ENCODE measurements at regions not wholly inside any gene's neighbourhood (a gene's known extent, or its start where the extent isn't known, plus 50 kb on each side); places are given as distances from the start of the nearest gene placed in this dataset.

- Histone ChIP-seq H3K27ac (ENCODE audit: low read depth, low read length) (no peak overlapping the region), H3K27me3 (ENCODE audit: control insufficient read depth, insufficient read depth, low read length) (no peaks in the 10 kb centered on the region), H3K4me3 (ENCODE audit: low read depth, low read length) (no peak overlapping the region), H3K9me3 (ENCODE audit: control insufficient read depth, insufficient read depth, low read length) (peaks cover 12% of the 10 kb centered on the region)
- POLR2A ChIA-PET, result no interaction called here
- no peak for DNase-seq (ENCODE audit: low read depth, low spot score)
- TF ChIP-seq CTCF (IDR thresholded peaks at IDR 0.05; ENCODE audit: low read depth, low read length), result no peak
- CTCF ChIA-PET, result interaction anchor here (0.6 kb wide), 1 partner anchor 26 kb away, joined by 3 read pairs; no protein-coding TSS in a partner anchor
These were observed 509.0 kb downstream of the GATA3 start for GRCh38 chr10:8563478-8563877.

DNA sequence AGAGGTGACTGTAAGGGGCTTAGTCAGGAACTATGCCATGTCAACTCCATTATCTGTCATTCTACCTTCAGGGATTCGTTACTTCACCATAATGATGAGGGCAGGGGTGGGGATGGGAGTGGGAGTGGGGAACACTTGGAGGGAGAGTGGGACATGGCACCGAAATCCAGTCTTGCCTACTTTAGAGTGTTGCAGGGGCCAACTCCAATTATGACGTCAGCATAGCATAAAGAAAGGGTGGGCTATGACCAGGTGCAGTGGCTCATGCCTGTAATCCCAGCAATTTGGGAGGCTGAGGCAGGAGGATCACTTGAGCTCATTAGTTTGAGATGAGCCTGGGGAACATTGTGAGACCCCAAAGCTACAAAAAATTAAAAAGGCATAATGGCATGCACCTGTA is 512.2 kb downstream of the GATA3 start:
- CTCF ChIA-PET, result no interaction called here
- POLR2A ChIA-PET, result no interaction called here
- no peak for DNase-seq (ENCODE audit: low read depth, low spot score)
- TF ChIP-seq CTCF (IDR thresholded peaks at IDR 0.05; ENCODE audit: low read depth, low read length), result no peak
- no peak overlapping the region for H3K27ac ChIP-seq (ENCODE audit: low read depth, low read length)
- peaks cover 11% of the 10 kb centered on the region for H3K9me3 ChIP-seq (ENCODE audit: control insufficient read depth, insufficient read depth, low read length)
- H3K27me3 ChIP-seq (ENCODE audit: control insufficient read depth, insufficient read depth, low read length), result no peaks in the 10 kb centered on the region
- H3K4me3 ChIP-seq (ENCODE audit: low read depth, low read length), result no peak overlapping the region

DNA sequence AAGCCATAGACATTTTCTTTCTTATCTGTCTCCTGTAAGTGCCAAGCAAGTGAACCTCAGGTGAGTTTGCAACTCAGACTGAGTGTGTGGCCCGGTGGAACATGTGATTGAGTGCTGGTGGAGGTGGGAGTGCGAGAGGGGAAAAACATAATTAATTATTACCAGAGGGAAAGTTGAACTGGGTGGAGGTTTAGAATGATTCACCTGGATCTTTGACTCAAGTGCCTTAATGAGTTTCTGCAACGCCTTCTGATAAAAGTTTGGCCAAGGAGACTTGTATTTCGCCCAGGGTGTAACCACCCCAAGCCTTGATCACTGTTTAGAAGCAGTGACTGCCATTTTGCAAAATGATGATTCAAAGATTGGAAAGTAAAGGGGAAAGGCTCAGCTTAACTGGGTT is 513.9 kb downstream of the GATA3 start:
- ChIA-PET CTCF (no interaction called here), POLR2A (no interaction called here)
- Histone ChIP-seq H3K9me3 (ENCODE audit: control insufficient read depth, insufficient read depth, low read length) (peaks cover 14% of the 10 kb centered on the region; the same call in 1 of the 2 replicates), H3K27ac (ENCODE audit: low read depth, low read length) (no peak overlapping the region), H3K27me3 (ENCODE audit: control insufficient read depth, insufficient read depth, low read length) (no peaks in the 10 kb centered on the region), H3K4me3 (ENCODE audit: low read depth, low read length) (no peak overlapping the region)
- TF ChIP-seq CTCF (IDR thresholded peaks at IDR 0.05; ENCODE audit: low read depth, low read length), result no peak
- no peak for DNase-seq (ENCODE audit: low read depth, low spot score)

- DNase-seq (ENCODE audit: low read depth, low spot score), result no peak
- CTCF ChIA-PET, result no interaction called here
- no peaks in the 10 kb centered on the region for H3K27me3 ChIP-seq (ENCODE audit: control insufficient read depth, insufficient read depth, low read length)
- POLR2A ChIA-PET, result no interaction called here
- H3K27ac ChIP-seq (ENCODE audit: low read depth, low read length), result no peak overlapping the region
- peaks cover 18% of the 10 kb centered on the region for H3K9me3 ChIP-seq (ENCODE audit: control insufficient read depth, insufficient read depth, low read length)
- no peak for TF ChIP-seq CTCF (IDR thresholded peaks at IDR 0.05; ENCODE audit: low read depth, low read length)
- no peak overlapping the region for H3K4me3 ChIP-seq (ENCODE audit: low read depth, low read length)
These were observed 521.1 kb downstream of the GATA3 start for GRCh38 chr10:8575620-8576019.

DNA sequence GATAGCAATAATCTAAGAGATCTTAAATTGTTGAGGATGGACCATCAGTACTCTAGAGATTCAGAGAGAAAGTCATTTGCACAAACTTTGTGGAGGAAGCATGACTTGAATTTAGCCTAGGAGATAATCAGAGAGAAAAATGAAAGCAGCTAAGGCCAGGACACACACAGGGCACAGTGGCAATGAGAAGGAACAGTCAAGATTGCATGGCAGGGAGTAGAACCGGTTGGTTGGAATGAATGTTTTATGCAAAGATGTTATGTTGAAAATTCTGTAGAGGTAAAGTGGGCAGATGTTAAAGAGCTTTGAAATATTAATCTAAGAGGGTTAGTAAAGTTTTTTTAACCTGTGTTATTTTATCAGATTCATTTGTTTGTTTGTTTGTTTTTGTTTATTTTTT is 521.8 kb downstream of the GATA3 start:
- CTCF ChIA-PET, result no interaction called here
- Histone ChIP-seq H3K9me3 (ENCODE audit: control insufficient read depth, insufficient read depth, low read length) (peaks cover 22% of the 10 kb centered on the region), H3K27ac (ENCODE audit: low read depth, low read length) (no peak overlapping the region), H3K4me3 (ENCODE audit: low read depth, low read length) (no peak overlapping the region), H3K27me3 (ENCODE audit: control insufficient read depth, insufficient read depth, low read length) (no peaks in the 10 kb centered on the region)
- TF ChIP-seq CTCF (IDR thresholded peaks at IDR 0.05; ENCODE audit: low read depth, low read length), result no peak
- POLR2A ChIA-PET, result no interaction called here
- no peak for DNase-seq (ENCODE audit: low read depth, low spot score)

Measured in AG04450 (cell line).